Adrenal gland (tissue), 9 donors: ENCODE measurements at regions not wholly inside any gene's neighbourhood (a gene's known extent, or its start where the extent isn't known, plus 50 kb on each side); places are given as distances from the start of the nearest gene placed in this dataset.

ENCODE experiments used
- DNase-seq, 7 donors: peaks; one replicate each; pipeline ENCODE4 v3.0.0-alpha.2; 2019 to 2020
- H3K27ac ChIP-seq, 5 donors: fragments of 200-600 bp; sonication (generic) in 4 of 5; 1 replicate in 3 of 5; 2 replicates in 2 of 5; pipeline versions ENCODE4 v1.5.1 to v1.8.0; 2016 to 2020; ENCODE audit warnings: mild to moderate bottlenecking in 1 of 5
- H3K27me3 ChIP-seq: fragments of 200-600 bp; 2 replicates; pipeline ENCODE4 v1.8.0; 2021
- H3K36me3 ChIP-seq, 2 donors: fragments of 200-600 bp; replicated peaks in 1 of 2; 1 replicate in 1 of 2; 2 replicates in 1 of 2; pipeline versions ENCODE4 v1.5.1 to v1.8.0; 2018 to 2022
- H3K4me1 ChIP-seq, 2 donors: fragments of 200-600 bp; replicated peaks in 1 of 2; 1 replicate in 1 of 2; 2 replicates in 1 of 2; pipeline versions ENCODE4 v1.5.1 to v1.8.0; 2018 to 2021
- H3K4me3 ChIP-seq, 4 donors: fragments of 200-600 bp; sonication (generic) in 3 of 4; one replicate each; pipeline ENCODE4 v1.5.1; 2016 to 2018
- H3K9me3 ChIP-seq, 3 donors: fragments of 200-600 bp; sonication (generic) in 1 of 3; replicated peaks in 1 of 3; 1 replicate in 2 of 3; 2 replicates in 1 of 3; pipeline versions ENCODE4 v1.5.1 to v1.8.0; 2016 to 2021
- POLR2A ChIP-seq, 2 donors: fragments of 450-650 bp; IDR thresholded peaks; one replicate each; pipeline ENCODE4 v1.6.1; 2017; ENCODE audit warnings: antibody characterized with exemption in 2 of 2, mild to moderate bottlenecking in 2 of 2, moderate library complexity in 1 of 2
- WGBS, 4 donors: extraction: QIAGEN DNeasy Blood & Tissue Kit in 2 of 4; methylation state at CpG; one replicate each; pipeline versions ENCODE4 v1.1.5 to v1.1.7; 2013 to 2017; 5-methylcytosine and 5-hydroxymethylcytosine counted together
- intact Hi-C, 2 donors: fragments of 100-400 bp; cut with DNase I; formaldehyde crosslinking; loops; one replicate each; pipeline versions ENCODE4 v1.14.1 to v1.15.0; 2022 to 2023
- TF ChIP-seq, protein P1 (sequence below), 6 experiments: fragments of 450-650 bp in 4 of 6; fragments of 200-600 bp in 2 of 6; sonication (generic) in 1 of 6; IDR thresholded peaks; 1 replicate in 5 of 6; 2 replicates in 1 of 6; pipeline versions ENCODE4 v1.5.1 to v1.8.0; 2016 to 2021; ENCODE audit warnings: antibody characterized with exemption in 6 of 6, mild to moderate bottlenecking in 2 of 6, moderate library complexity in 1 of 6
- donor health status: healthy with polysubstance abuse.
- donor health status: Bipolar disorder and iron deficiency.
- donor health status: DM: yes; HTN: yes; CAD: no.
- donor health status: DM: no; HTN: no; CAD: no.
- donor health status: DM: no; HTN: no; CAD: no.

DNA sequence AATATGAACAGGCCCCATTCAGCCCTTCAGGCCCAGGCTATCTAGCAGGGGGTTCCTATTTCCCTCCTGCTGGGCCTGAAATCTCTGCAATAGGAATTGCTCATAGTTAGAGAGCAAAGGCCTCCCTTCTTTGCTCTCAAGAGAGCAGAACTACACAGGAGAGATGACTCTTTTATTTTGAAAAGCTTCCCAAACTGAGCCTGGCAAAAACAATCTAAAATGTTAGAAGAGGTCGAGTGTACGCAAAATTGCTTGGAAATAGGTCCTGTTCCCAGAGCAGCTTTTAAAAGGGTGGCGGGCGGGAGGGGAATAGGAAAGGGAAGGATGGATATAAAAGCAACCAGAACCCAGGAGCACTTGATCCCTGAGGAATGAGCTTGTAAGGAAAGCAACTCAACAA is 68.4 kb upstream of the APCDD1 start:
- Histone ChIP-seq H3K4me1 (no peaks in the 10 kb centered on the region), H3K36me3 (no peaks in the 10 kb centered on the region), H3K27me3 (no peaks in the 10 kb centered on the region), H3K9me3 (no peaks in the 10 kb centered on the region), H3K4me3 (no peak overlapping the region), H3K27ac (no peak overlapping the region)
- no peak for DNase-seq
- intact Hi-C loops, result no loop called here
- 83 to 93% (median 91%) methylated on average over 4 of the region's 4 CpGs for WGBS, 4 donors
- TF ChIP-seq, protein P1, sequence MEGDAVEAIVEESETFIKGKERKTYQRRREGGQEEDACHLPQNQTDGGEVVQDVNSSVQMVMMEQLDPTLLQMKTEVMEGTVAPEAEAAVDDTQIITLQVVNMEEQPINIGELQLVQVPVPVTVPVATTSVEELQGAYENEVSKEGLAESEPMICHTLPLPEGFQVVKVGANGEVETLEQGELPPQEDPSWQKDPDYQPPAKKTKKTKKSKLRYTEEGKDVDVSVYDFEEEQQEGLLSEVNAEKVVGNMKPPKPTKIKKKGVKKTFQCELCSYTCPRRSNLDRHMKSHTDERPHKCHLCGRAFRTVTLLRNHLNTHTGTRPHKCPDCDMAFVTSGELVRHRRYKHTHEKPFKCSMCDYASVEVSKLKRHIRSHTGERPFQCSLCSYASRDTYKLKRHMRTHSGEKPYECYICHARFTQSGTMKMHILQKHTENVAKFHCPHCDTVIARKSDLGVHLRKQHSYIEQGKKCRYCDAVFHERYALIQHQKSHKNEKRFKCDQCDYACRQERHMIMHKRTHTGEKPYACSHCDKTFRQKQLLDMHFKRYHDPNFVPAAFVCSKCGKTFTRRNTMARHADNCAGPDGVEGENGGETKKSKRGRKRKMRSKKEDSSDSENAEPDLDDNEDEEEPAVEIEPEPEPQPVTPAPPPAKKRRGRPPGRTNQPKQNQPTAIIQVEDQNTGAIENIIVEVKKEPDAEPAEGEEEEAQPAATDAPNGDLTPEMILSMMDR (IDR thresholded peaks at IDR 0.05), result no peak

DNA sequence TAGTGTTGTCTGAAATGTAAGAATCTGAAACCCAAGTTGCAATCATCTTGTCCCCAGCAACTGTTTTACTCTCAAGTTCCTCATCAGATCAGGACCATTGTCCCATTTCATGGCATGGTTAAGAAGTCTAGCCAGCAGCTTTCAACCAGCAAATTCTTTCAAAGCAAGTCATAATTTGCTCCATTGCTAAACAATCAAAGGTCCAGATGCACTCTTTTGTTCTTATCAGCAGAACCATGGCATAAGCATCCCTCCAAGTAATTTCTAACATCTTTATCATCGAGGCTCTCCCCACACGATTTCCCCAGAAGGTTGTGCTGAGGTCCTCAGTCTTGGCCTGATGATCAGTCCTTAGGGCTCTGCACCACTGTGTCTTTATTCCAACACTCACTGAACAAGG is 67.5 kb upstream of the APCDD1 start:
- Histone ChIP-seq H3K4me3 (no peak overlapping the region), H3K36me3 (no peaks in the 10 kb centered on the region), H3K27ac (no peak overlapping the region), H3K9me3 (no peaks in the 10 kb centered on the region), H3K4me1 (no peaks in the 10 kb centered on the region), H3K27me3 (no peaks in the 10 kb centered on the region)
- intact Hi-C loops, result no loop called here
- DNase-seq, result no peak
- 71 to 88% (median 83%) methylated on average over 2 of the region's 2 CpGs for WGBS, 4 donors
- TF ChIP-seq, protein P1 (IDR thresholded peaks at IDR 0.05), result no peak
- TF ChIP-seq POLR2A (IDR thresholded peaks at IDR 0.05), result no peak

DNA sequence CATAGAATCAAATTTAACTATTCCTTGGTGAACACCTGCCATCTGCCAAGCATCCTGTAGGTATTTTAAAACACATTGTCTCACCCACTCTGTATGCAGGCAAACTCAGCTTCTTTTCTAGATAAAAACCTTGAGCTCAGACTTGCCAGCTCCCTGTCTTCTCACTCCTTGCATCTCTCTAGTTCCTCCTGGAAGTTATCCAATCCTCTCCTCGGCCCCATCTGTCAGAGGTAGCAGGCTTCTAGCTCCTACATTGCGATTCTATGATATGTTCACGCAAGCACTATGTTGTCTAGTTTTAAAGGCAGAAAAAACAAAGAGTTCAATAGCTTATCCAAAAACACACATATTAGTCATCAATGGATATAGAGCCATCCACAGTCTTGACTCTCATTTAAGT is 67.0 kb upstream of the APCDD1 start:
- Histone ChIP-seq H3K36me3 (no peaks in the 10 kb centered on the region), H3K9me3 (no peaks in the 10 kb centered on the region), H3K4me1 (no peaks in the 10 kb centered on the region), H3K27me3 (no peaks in the 10 kb centered on the region), H3K27ac (no peak overlapping the region), H3K4me3 (no peak overlapping the region)
- intact Hi-C loops, result no loop called here
- 76 to 82% (median 76%) methylated on average over 3 of the region's 3 CpGs for WGBS, 4 donors
- TF ChIP-seq, protein P1 (IDR thresholded peaks at IDR 0.05), result no peak
- no peak for TF ChIP-seq POLR2A (IDR thresholded peaks at IDR 0.05)
- DNase-seq, result no peak

DNA sequence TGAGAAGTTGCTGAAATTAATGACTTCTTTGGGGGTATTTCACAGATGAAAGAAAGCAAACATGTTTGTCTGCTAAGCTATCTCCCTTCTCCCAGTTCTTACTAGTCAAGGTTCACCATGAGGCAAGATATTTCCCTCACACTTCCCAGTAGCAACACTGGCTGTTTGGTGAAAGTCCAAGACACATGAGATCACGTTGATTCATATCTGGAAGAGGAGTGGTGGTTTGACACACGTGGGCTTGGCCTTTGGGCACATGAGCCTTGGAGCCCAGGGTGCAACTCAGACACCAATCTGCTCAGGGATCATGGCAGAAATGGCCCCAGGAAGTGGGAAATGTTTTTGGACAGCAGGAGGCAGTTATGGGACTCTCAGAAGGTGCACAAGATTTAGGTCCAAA is 66.1 kb upstream of the APCDD1 start:
- DNase-seq, result no peak
- Histone ChIP-seq H3K27ac (no peak overlapping the region), H3K9me3 (no peaks in the 10 kb centered on the region), H3K36me3 (no peaks in the 10 kb centered on the region), H3K27me3 (no peaks in the 10 kb centered on the region), H3K4me3 (no peak overlapping the region), H3K4me1 (peaks cover 0 to 3% of the 10 kb centered on the region in 2 donors)
- intact Hi-C loops, result no loop called here
- TF ChIP-seq, protein P1 (IDR thresholded peaks at IDR 0.05), result no peak
- TF ChIP-seq POLR2A (IDR thresholded peaks at IDR 0.05), result no peak
- WGBS, 4 donors, result 48 to 66% (median 63%) methylated on average over 2 of the region's 2 CpGs
